ENCODE measurements at regions not wholly inside any gene's neighbourhood (a gene's known extent, or its start where the extent isn't known, plus 50 kb on each side); places are given as distances from the start of the nearest gene placed in this dataset.
"Not testable (repeated sequence)": the region's sequence is repeated elsewhere in the genome, so short reads cannot be mapped to it uniquely, and the experiment has no call there.

DNA sequence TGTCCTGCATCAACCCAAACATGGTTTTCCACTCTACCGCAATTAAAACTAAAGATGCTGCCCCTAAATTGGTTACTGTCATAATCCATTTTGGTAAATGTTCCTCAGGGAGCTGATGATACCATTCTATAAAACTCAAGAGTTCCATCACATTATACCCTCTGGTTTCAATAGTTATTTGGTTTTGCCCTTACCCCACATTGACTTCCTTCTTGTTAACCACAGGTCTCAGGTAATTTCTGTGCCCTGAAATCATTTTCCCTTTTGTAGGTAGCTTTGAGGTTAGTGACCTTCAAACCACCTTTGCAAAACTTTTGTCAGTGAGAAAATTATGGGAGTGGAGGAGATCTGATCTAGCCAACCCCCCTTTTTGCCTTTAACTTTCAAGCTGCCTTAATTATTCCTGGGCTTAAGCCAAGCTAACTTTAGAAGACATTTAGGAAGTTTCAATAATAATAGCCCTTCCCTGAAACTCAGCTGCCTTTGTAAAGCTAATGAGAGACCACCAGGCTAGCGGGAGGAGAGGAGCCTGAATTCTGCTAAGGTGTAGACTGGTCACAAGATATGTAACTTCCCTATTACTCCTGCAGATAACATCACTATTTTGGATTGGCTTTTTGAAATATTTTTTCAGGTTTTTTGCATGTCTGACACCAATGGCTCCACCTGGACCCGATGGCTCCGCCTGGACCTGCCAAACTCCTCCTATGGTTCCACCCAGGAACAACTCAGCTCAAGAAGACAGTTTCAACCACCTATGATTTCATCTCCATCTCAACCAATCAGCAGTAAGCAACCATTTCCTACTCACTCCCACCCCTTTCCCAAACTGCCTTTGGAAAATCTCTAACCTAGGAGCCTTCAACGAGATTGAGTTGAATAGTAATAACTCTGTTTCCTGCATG, 224.9 kb downstream of the HS3ST3B1 start:
- H3K27ac ChIP-seq, result no peak overlapping the region
- no peaks in the 10 kb centered on the region for H3K27me3 ChIP-seq
- no peak for TF ChIP-seq CTCF (IDR thresholded peaks at IDR 0.05; ENCODE audit: low read depth, low read length)
- no peak overlapping the region for H3K4me3 ChIP-seq
- no peaks in the 10 kb centered on the region for H3K4me1 ChIP-seq (ENCODE audit: low read depth)
- no peaks in the 10 kb centered on the region for H3K36me3 ChIP-seq
- no peaks in the 10 kb centered on the region for H3K9me3 ChIP-seq (ENCODE audit: low read depth)
- DNase-seq (ENCODE audit: low read depth in 1 of 2, low spot score in 1 of 2), result no peak

DNA sequence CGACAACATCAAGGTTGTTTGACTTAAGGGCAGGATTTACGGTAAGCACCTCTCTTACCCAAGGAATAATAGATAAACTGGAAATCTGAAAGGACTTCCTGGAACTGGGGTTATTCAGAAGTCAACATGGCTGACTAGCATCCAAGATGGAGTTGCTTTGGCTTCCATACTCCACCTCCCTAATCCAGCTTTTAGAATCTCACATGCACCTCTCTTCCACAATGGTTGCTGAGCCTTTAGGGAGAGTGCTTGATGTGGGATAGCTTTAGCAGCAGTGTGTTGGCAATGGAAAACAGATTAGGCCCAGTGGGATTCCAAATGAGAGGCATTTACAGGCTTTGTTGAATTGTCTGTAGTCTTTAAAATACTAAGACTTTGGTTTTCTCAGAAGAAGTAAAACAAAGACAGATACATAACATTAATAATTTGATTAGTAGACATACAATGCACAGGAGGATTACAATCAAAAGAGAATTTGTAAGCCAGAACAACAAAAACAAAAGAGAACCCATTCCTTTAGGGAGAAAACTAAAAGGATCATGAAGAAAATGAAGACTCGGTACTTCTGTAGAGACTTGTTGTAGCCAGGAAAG, 222.0 kb downstream of the HS3ST3B1 start:
- no peaks in the 10 kb centered on the region for H3K4me1 ChIP-seq (ENCODE audit: low read depth)
- no peak for DNase-seq (ENCODE audit: low read depth in 1 of 2, low spot score in 1 of 2)
- TF ChIP-seq CTCF (IDR thresholded peaks at IDR 0.05; ENCODE audit: low read depth, low read length), result no peak
- no peak overlapping the region for H3K4me3 ChIP-seq
- H3K27ac ChIP-seq, result no peak overlapping the region
- no peaks in the 10 kb centered on the region for H3K9me3 ChIP-seq (ENCODE audit: low read depth)
- H3K36me3 ChIP-seq, result no peaks in the 10 kb centered on the region
- no peaks in the 10 kb centered on the region for H3K27me3 ChIP-seq

GRCh38 chr17:14518919-14519318, 218.0 kb downstream of the HS3ST3B1 start:
- DNase-seq (ENCODE audit: low read depth in 1 of 2, low spot score in 1 of 2); H3K27ac ChIP-seq; H3K4me3 ChIP-seq; H3K36me3 ChIP-seq; H3K9me3 ChIP-seq (ENCODE audit: low read depth); H3K27me3 ChIP-seq; H3K4me1 ChIP-seq (ENCODE audit: low read depth): not testable (repeated sequence)

GRCh38 chr17:14514973-14515372, 214.1 kb downstream of the HS3ST3B1 start:
- TF ChIP-seq CTCF (IDR thresholded peaks at IDR 0.05; ENCODE audit: low read depth, low read length), result no peak
- no peaks in the 10 kb centered on the region for H3K27me3 ChIP-seq
- DNase-seq (ENCODE audit: low read depth in 1 of 2, low spot score in 1 of 2), result peak in 1 of 2 donors; percentile 2
- H3K4me1 ChIP-seq (ENCODE audit: low read depth), result no peaks in the 10 kb centered on the region
- H3K27ac ChIP-seq, result no peak overlapping the region
- no peak overlapping the region for H3K4me3 ChIP-seq
- H3K9me3 ChIP-seq (ENCODE audit: low read depth), result no peaks in the 10 kb centered on the region
- H3K36me3 ChIP-seq, result no peaks in the 10 kb centered on the region

DNA sequence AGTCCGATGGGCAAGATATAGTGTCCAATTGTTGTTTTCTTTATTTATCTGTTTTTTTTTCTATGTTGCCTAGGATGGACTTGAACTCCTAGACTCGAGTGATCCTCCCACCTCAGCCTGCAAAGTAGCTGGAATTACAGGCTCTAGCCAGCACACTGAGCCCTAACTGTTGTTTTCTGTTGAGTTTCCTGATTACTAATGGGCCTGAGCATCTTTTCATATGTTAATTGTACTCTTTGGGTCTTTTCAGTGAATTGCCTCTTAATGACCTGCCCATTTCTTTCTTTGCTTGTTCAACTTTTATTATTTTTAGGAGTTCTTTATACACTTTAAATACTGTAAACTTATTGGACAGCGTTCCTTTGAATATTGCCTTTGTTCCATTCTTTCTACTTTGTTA, 213.0 kb downstream of the HS3ST3B1 start:
- Histone ChIP-seq H3K4me3 (no peak overlapping the region), H3K4me1 (ENCODE audit: low read depth) (no peaks in the 10 kb centered on the region), H3K27me3 (no peaks in the 10 kb centered on the region), H3K27ac (no peak overlapping the region), H3K9me3 (ENCODE audit: low read depth) (no peaks in the 10 kb centered on the region), H3K36me3 (no peaks in the 10 kb centered on the region)
- TF ChIP-seq CTCF (IDR thresholded peaks at IDR 0.05; ENCODE audit: low read depth, low read length), result no peak
- DNase-seq (ENCODE audit: low read depth in 1 of 2, low spot score in 1 of 2), result no peak

DNA sequence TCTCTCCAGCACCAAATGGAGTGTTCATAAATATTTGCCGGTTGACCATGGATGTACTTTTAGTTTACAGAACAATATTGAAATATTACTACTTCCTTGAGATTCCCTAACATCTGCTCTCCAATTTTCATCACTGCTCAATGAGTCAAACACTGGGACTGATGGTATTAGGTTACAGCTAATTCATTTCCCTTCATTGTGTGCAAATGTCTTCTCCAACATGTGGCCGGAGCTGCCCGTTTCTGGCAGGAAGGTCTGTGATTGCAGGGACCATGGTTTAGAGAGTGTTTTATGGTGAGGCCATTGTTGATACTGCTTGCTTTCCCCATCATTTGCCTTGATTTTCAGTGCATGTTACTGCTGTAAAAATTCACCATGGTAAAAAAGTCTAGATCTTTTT, 209.3 kb downstream of the HS3ST3B1 start:
- Histone ChIP-seq H3K36me3 (no peaks in the 10 kb centered on the region), H3K27ac (no peak overlapping the region), H3K4me1 (ENCODE audit: low read depth) (no peaks in the 10 kb centered on the region), H3K9me3 (ENCODE audit: low read depth) (no peaks in the 10 kb centered on the region), H3K4me3 (no peak overlapping the region), H3K27me3 (no peaks in the 10 kb centered on the region)
- DNase-seq (ENCODE audit: low read depth in 1 of 2, low spot score in 1 of 2), result no peak
- no peak for TF ChIP-seq CTCF (IDR thresholded peaks at IDR 0.05; ENCODE audit: low read depth, low read length)

All from cardiac muscle cell (in vitro differentiated cells and primary cell).